Panc1 (cell line): ENCODE measurements at regions not wholly inside any gene's neighbourhood (a gene's known extent, or its start where the extent isn't known, plus 50 kb on each side); places are given as distances from the start of the nearest gene placed in this dataset.

Experiments
- ATAC-seq: fragments of 200-7000 bp; cut with Tn5 transposase; 2 replicates; pipeline ENCODE4 v1.9.1; 2020; ENCODE audit warnings: mild to moderate bottlenecking, moderate library complexity
- BruUV-seq: library from RNA; stranded (reverse); fragments of 400-500 nt; replicated peaks from 2 replicates; lab custom pipeline; 2021; lab: Mats Ljungman, UMichigan
- CTCF ChIA-PET: fragments of 300-600 bp; sonication (Branson Sonifier 250); formaldehyde crosslinking; loops from one replicate; lab custom pipeline; 2022; ENCODE audit warnings: antibody characterized with exemption; lab: Charles Lee
- POLR2A ChIA-PET: fragments of 300-600 bp; sonication (Branson Sonifier 250); formaldehyde crosslinking; loops from one replicate; lab custom pipeline; 2022; ENCODE audit warnings: antibody characterized with exemption; lab: Charles Lee
- DNase-seq: peaks from one replicate; pipeline ENCODE4 v3.0.0-alpha.2; 2010; ENCODE audit warnings: low read depth, low spot score
- H3K27ac ChIP-seq: 2 replicates; pipeline ENCODE4 v1.5.1; 2011; ENCODE audit warnings: mild to moderate bottlenecking, low read length, inconsistent platforms
- H3K27me3 ChIP-seq: fragments of 200-500 bp; sonication (Bioruptor generic); 2 replicates; pipeline ENCODE4 v1.6.0; 2014; ENCODE audit warnings: low read length, inconsistent platforms; ENCODE audit not compliant: control insufficient read depth, insufficient read depth
- H3K36me3 ChIP-seq: fragments of 200-500 bp; sonication (Bioruptor generic); 2 replicates; pipeline ENCODE4 v1.5.1; 2014; ENCODE audit warnings: inconsistent platforms, mild to moderate bottlenecking, low read length, moderate library complexity; ENCODE audit not compliant: control insufficient read depth, insufficient read depth
- H3K4me1 ChIP-seq: 2 replicates; pipeline ENCODE4 v1.5.1; 2011; ENCODE audit warnings: inconsistent platforms, mild to moderate bottlenecking, low read length, moderate library complexity; ENCODE audit not compliant: control insufficient read depth, insufficient read depth
- H3K4me3 ChIP-seq, 2 experiments: 2 replicates each; pipeline ENCODE4 v1.5.1; 2011 to 2012; ENCODE audit warnings: low read depth in 2 of 2, low read length in 2 of 2, mild to moderate bottlenecking in 2 of 2, inconsistent platforms in 1 of 2, moderate library complexity in 1 of 2
- H3K9me3 ChIP-seq: fragments of 200-500 bp; sonication (Bioruptor generic); 2 replicates; pipeline ENCODE4 v1.5.1; 2014; ENCODE audit warnings: low read depth, mild to moderate bottlenecking, inconsistent platforms, low read length, moderate library complexity; ENCODE audit not compliant: control insufficient read depth, insufficient read depth
- POLR2AphosphoS5 ChIP-seq: IDR thresholded peaks from 2 replicates; pipeline ENCODE4 v1.6.1; 2012; ENCODE audit warnings: mild to moderate bottlenecking, low read depth, low read length, moderate library complexity
- SIN3A ChIP-seq: IDR thresholded peaks from 2 replicates; pipeline ENCODE4 v1.6.1; 2012; ENCODE audit warnings: low read depth, mild to moderate bottlenecking, low read length, moderate library complexity, borderline replicate concordance; ENCODE audit not compliant: insufficient read depth
- TCF7L2 ChIP-seq: IDR thresholded peaks from 2 replicates; pipeline ENCODE4 v1.6.1; 2011; ENCODE audit warnings: mild to moderate bottlenecking, low read depth, low read length, inconsistent platforms
- in situ Hi-C: cut with HindIII; loops from 2 replicates; pipeline ENCODE4 v1.10.0; 2016; ENCODE audit warnings: low sequenced_read_pairs, low pct_unique_long_range_greater_than_20kb
- intact Hi-C: fragments of 100-400 bp; cut with micrococcal nuclease; formaldehyde crosslinking; loops from one replicate; pipeline ENCODE4 v1.10.0; 2022; ENCODE audit not compliant: unreplicated experiment
- TF ChIP-seq, protein P1 (sequence below), 2 experiments: IDR thresholded peaks; 2 replicates each; pipeline ENCODE4 v1.6.1; 2011 to 2012; ENCODE audit warnings: low read depth in 2 of 2, control low read depth in 1 of 2, low read length in 1 of 2, mild to moderate bottlenecking in 1 of 2, moderate library complexity in 1 of 2; ENCODE audit not compliant: insufficient read depth in 1 of 2
- TF ChIP-seq, protein P2 (sequence below): fragments of 450-650 bp; IDR thresholded peaks from 2 replicates; pipeline ENCODE4 v1.5.1; 2017; ENCODE audit warnings: mild to moderate bottlenecking

GRCh38 chr14:104283197-104284106 lies 145.1 kb downstream of the KIF26A start:
- BruUV-seq, result no TSS peak
- no peak overlapping the region for H3K27ac ChIP-seq
- no peak overlapping the region for H3K4me3 ChIP-seq
- DNase-seq (no peak), ATAC-seq (0 out of 2 replicates have a peak, but pooled peaks have one; percentile 56)
- intact Hi-C loops (no loop called here), in situ Hi-C loops (no loop called here)
- H3K27me3 ChIP-seq, result no peaks in the 10 kb centered on the region
- H3K9me3 ChIP-seq, result no peaks in the 10 kb centered on the region
- TF ChIP-seq SIN3A (no peak), POLR2AphosphoS5 (no peak), TCF7L2 (no peak)
- TF ChIP-seq, protein P1, sequence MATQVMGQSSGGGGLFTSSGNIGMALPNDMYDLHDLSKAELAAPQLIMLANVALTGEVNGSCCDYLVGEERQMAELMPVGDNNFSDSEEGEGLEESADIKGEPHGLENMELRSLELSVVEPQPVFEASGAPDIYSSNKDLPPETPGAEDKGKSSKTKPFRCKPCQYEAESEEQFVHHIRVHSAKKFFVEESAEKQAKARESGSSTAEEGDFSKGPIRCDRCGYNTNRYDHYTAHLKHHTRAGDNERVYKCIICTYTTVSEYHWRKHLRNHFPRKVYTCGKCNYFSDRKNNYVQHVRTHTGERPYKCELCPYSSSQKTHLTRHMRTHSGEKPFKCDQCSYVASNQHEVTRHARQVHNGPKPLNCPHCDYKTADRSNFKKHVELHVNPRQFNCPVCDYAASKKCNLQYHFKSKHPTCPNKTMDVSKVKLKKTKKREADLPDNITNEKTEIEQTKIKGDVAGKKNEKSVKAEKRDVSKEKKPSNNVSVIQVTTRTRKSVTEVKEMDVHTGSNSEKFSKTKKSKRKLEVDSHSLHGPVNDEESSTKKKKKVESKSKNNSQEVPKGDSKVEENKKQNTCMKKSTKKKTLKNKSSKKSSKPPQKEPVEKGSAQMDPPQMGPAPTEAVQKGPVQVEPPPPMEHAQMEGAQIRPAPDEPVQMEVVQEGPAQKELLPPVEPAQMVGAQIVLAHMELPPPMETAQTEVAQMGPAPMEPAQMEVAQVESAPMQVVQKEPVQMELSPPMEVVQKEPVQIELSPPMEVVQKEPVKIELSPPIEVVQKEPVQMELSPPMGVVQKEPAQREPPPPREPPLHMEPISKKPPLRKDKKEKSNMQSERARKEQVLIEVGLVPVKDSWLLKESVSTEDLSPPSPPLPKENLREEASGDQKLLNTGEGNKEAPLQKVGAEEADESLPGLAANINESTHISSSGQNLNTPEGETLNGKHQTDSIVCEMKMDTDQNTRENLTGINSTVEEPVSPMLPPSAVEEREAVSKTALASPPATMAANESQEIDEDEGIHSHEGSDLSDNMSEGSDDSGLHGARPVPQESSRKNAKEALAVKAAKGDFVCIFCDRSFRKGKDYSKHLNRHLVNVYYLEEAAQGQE (IDR thresholded peaks at IDR 0.05; ENCODE audit: insufficient read depth in 1 of 2, low read depth in 2 of 2, low read length in 1 of 2), result no peak
- no peaks in the 10 kb centered on the region for H3K4me1 ChIP-seq
- ChIA-PET CTCF (no interaction called here), POLR2A (no interaction called here)
- no peaks in the 10 kb centered on the region for H3K36me3 ChIP-seq

DNA sequence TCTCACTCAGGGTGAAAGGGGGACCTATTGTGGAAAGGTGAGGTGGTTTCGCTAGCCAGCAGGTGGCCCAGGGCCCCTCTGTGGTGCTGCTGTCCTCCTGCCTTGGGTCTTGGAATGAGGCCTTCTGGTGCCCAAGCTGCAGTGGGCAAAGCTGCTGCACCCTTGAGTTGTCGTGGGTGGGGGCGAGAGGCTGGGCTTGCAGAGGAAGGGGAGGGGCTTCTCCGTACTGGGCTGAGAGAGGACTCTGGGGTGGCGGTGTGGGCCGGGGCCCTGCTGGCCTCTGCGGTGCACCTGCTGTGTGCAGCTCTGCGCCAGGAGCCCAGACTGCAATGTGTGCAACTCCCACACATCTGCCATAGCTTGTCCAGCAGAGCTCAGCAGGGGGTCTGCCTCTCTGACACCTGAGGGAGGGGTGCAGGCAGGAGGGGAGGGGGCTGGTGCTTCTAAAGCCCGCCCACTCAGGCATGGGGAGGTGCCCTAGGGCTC lies 145.8 kb downstream of the KIF26A start:
- in situ Hi-C loops, result no loop called here
- TF ChIP-seq, protein P1 (IDR thresholded peaks at IDR 0.05; ENCODE audit: insufficient read depth in 1 of 2, low read depth in 2 of 2, low read length in 1 of 2), result no peak
- no peak for TF ChIP-seq TCF7L2
- no peak for TF ChIP-seq SIN3A
- TF ChIP-seq, protein P2, sequence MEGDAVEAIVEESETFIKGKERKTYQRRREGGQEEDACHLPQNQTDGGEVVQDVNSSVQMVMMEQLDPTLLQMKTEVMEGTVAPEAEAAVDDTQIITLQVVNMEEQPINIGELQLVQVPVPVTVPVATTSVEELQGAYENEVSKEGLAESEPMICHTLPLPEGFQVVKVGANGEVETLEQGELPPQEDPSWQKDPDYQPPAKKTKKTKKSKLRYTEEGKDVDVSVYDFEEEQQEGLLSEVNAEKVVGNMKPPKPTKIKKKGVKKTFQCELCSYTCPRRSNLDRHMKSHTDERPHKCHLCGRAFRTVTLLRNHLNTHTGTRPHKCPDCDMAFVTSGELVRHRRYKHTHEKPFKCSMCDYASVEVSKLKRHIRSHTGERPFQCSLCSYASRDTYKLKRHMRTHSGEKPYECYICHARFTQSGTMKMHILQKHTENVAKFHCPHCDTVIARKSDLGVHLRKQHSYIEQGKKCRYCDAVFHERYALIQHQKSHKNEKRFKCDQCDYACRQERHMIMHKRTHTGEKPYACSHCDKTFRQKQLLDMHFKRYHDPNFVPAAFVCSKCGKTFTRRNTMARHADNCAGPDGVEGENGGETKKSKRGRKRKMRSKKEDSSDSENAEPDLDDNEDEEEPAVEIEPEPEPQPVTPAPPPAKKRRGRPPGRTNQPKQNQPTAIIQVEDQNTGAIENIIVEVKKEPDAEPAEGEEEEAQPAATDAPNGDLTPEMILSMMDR, result no peak
- TF ChIP-seq POLR2AphosphoS5, result no peak
- DNase-seq (no peak), ATAC-seq (no peak)
- Histone ChIP-seq H3K27ac (no peak overlapping the region), H3K4me1 (no peaks in the 10 kb centered on the region), H3K36me3 (no peaks in the 10 kb centered on the region), H3K9me3 (no peaks in the 10 kb centered on the region), H3K4me3 (no peak overlapping the region), H3K27me3 (no peaks in the 10 kb centered on the region)
- POLR2A ChIA-PET, result no interaction called here
- CTCF ChIA-PET, result interaction anchor here (0.5 kb wide), 1 partner anchor 497 kb away, joined by 3 read pairs; no protein-coding TSS in a partner anchor
- BruUV-seq, result no TSS peak
- intact Hi-C loops, result no loop called here
